SK-N-SH treated with all-trans-retinoic acid at 6 μM for 48 hours (cell line): ENCODE measurements at regions not wholly inside any gene's neighbourhood (a gene's known extent, or its start where the extent isn't known, plus 50 kb on each side); places are given as distances from the start of the nearest gene placed in this dataset.

Experiments used
- ATAC-seq: fragments of 200-7000 bp; cut with Tn5 transposase; 3 replicates; pipeline ENCODE4 v1.9.1; 2020; ENCODE audit warnings: mild to moderate bottlenecking, moderate library complexity
- BACH2 ChIP-seq: fragments of 250-450 bp; sonication (Bioruptor Pico); IDR thresholded peaks from 2 replicates; pipeline ENCODE4 v1.9.0; 2021; ENCODE audit warnings: mild to moderate bottlenecking, borderline replicate concordance
- CREB5 ChIP-seq: fragments of 250-450 bp; sonication (Bioruptor Pico); IDR thresholded peaks from 2 replicates; pipeline ENCODE4 v1.5.1; 2020; ENCODE audit warnings: low read depth, mild to moderate bottlenecking, moderate library complexity
- CSDC2 ChIP-seq: fragments of 250-450 bp; sonication (Bioruptor Pico); IDR thresholded peaks from 2 replicates; pipeline ENCODE4 v1.5.0; 2020; ENCODE audit warnings: mild to moderate bottlenecking, moderate library complexity
- ESRRG ChIP-seq: fragments of 250-450 bp; sonication (Bioruptor Pico); IDR thresholded peaks from 2 replicates; pipeline ENCODE4 v1.6.1; 2021; ENCODE audit warnings: mild to moderate bottlenecking
- GLIS3 ChIP-seq: fragments of 250-450 bp; sonication (Bioruptor Pico); IDR thresholded peaks from 2 replicates; pipeline ENCODE4 v1.5.0; 2020; ENCODE audit warnings: mild to moderate bottlenecking, moderate library complexity
- ISL1 ChIP-seq: fragments of 250-450 bp; sonication (Bioruptor Pico); IDR thresholded peaks from 2 replicates; pipeline ENCODE4 v2.1.2; 2022; ENCODE audit warnings: mild to moderate bottlenecking, moderate library complexity
- OSR1 ChIP-seq: fragments of 250-450 bp; sonication (Bioruptor Pico); IDR thresholded peaks from 2 replicates; pipeline ENCODE4 v1.8.0; 2022; ENCODE audit warnings: moderate library complexity, mild to moderate bottlenecking, inconsistent platforms
- PATZ1 ChIP-seq: fragments of 250-450 bp; sonication (Bioruptor Pico); IDR thresholded peaks from 2 replicates; pipeline ENCODE4 v1.8.0; 2020; ENCODE audit warnings: mild to moderate bottlenecking, moderate library complexity, borderline replicate concordance
- RARB ChIP-seq: fragments of 250-450 bp; sonication (Bioruptor Pico); IDR thresholded peaks from 2 replicates; pipeline ENCODE4 v1.8.0; 2021; ENCODE audit warnings: mild to moderate bottlenecking, moderate library complexity
- SNAI2 ChIP-seq: fragments of 250-450 bp; sonication (Bioruptor Pico); IDR thresholded peaks from 2 replicates; pipeline ENCODE4 v1.5.0; 2020; ENCODE audit warnings: mild to moderate bottlenecking, moderate library complexity
- TCF4 ChIP-seq: fragments of 250-450 bp; sonication (Bioruptor Pico); IDR thresholded peaks from 2 replicates; pipeline ENCODE4 v1.8.0; 2021; ENCODE audit warnings: mild to moderate bottlenecking, moderate library complexity, borderline replicate concordance
- TOX ChIP-seq: fragments of 250-450 bp; sonication (Bioruptor Pico); IDR thresholded peaks from 2 replicates; pipeline ENCODE4 v1.8.0; 2021; ENCODE audit warnings: mild to moderate bottlenecking, moderate library complexity, borderline replicate concordance
- ZFP3 ChIP-seq: fragments of 250-450 bp; sonication (Bioruptor Pico); IDR thresholded peaks from 2 replicates; pipeline ENCODE4 v1.5.0; 2020; ENCODE audit warnings: mild to moderate bottlenecking, moderate library complexity
- ZFP30 ChIP-seq: fragments of 450-650 bp; formaldehyde crosslinking; IDR thresholded peaks from 2 replicates; pipeline ENCODE4 v1.5.0; 2022; ENCODE audit warnings: mild to moderate bottlenecking, moderate library complexity
- ZNF565 ChIP-seq: fragments of 450-650 bp; formaldehyde crosslinking; conservative IDR thresholded peaks from 2 replicates; pipeline ENCODE4 v1.5.0; 2020; ENCODE audit warnings: low read depth, mild to moderate bottlenecking, moderate library complexity
- ZNF70 ChIP-seq: fragments of 450-650 bp; formaldehyde crosslinking; IDR thresholded peaks from 2 replicates; pipeline ENCODE4 v1.5.0; 2020; ENCODE audit warnings: mild to moderate bottlenecking, moderate library complexity
- TF ChIP-seq, protein P1 (sequence below): fragments of 250-450 bp; sonication (Bioruptor Pico); IDR thresholded peaks from 2 replicates; pipeline ENCODE4 v1.8.0; 2021; ENCODE audit warnings: low read depth, mild to moderate bottlenecking, moderate library complexity, borderline replicate concordance
- TF ChIP-seq, protein P2 (sequence below): fragments of 250-450 bp; sonication (Bioruptor Pico); IDR thresholded peaks from 2 replicates; pipeline ENCODE4 v1.5.0; 2020; ENCODE audit warnings: mild to moderate bottlenecking, moderate library complexity
- TF ChIP-seq, protein P3 (sequence below): fragments of 250-450 bp; sonication (Bioruptor Pico); IDR thresholded peaks from 2 replicates; pipeline ENCODE4 v1.5.1; 2021; ENCODE audit warnings: mild to moderate bottlenecking, moderate library complexity

- ATAC-seq = no peak
- TF ChIP-seq BACH2 (CRISPR knock-in tag) = no peak
- TF ChIP-seq ISL1 (CRISPR knock-in tag) = no peak
- TF ChIP-seq CSDC2 (CRISPR knock-in tag) = no peak
- TF ChIP-seq ZFP30 = no peak
- TF ChIP-seq, protein P1, sequence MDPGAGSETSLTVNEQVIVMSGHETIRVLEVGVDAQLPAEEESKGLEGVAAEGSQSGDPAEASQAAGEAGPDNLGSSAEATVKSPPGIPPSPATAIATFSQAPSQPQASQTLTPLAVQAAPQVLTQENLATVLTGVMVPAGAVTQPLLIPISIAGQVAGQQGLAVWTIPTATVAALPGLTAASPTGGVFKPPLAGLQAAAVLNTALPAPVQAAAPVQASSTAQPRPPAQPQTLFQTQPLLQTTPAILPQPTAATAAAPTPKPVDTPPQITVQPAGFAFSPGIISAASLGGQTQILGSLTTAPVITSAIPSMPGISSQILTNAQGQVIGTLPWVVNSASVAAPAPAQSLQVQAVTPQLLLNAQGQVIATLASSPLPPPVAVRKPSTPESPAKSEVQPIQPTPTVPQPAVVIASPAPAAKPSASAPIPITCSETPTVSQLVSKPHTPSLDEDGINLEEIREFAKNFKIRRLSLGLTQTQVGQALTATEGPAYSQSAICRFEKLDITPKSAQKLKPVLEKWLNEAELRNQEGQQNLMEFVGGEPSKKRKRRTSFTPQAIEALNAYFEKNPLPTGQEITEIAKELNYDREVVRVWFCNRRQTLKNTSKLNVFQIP = no peak
- TF ChIP-seq GLIS3 = no peak
- TF ChIP-seq ZNF70 (CRISPR knock-in tag) = no peak
- TF ChIP-seq, all 23 proteins: peak for 0
Observed at GRCh38 chr12:107826276-107826675, 51.8 kb downstream of the ASCL4 start.

- TF ChIP-seq, protein P1 = no peak
- no peak for TF ChIP-seq TOX (CRISPR knock-in tag)
- no peak for TF ChIP-seq ZNF70 (CRISPR knock-in tag)
- no peak for TF ChIP-seq CSDC2 (CRISPR knock-in tag)
- TF ChIP-seq OSR1 = no peak
- TF ChIP-seq ISL1 (CRISPR knock-in tag) = no peak
- no peak for TF ChIP-seq TCF4 (CRISPR knock-in tag)
- no peak for TF ChIP-seq RARB (CRISPR knock-in tag)
- TF ChIP-seq CREB5 (CRISPR knock-in tag) = no peak
- no peak for TF ChIP-seq SNAI2 (CRISPR knock-in tag)
- TF ChIP-seq GLIS3 = no peak
- TF ChIP-seq ZFP3 (CRISPR knock-in tag) = no peak
- TF ChIP-seq ZFP30 = no peak
- no peak for ATAC-seq
Observed at GRCh38 chr12:107829271-107829670, 54.8 kb downstream of the ASCL4 start.

- no peak for TF ChIP-seq ESRRG (CRISPR knock-in tag)
- TF ChIP-seq ZFP30 = no peak
- TF ChIP-seq, protein P2, sequence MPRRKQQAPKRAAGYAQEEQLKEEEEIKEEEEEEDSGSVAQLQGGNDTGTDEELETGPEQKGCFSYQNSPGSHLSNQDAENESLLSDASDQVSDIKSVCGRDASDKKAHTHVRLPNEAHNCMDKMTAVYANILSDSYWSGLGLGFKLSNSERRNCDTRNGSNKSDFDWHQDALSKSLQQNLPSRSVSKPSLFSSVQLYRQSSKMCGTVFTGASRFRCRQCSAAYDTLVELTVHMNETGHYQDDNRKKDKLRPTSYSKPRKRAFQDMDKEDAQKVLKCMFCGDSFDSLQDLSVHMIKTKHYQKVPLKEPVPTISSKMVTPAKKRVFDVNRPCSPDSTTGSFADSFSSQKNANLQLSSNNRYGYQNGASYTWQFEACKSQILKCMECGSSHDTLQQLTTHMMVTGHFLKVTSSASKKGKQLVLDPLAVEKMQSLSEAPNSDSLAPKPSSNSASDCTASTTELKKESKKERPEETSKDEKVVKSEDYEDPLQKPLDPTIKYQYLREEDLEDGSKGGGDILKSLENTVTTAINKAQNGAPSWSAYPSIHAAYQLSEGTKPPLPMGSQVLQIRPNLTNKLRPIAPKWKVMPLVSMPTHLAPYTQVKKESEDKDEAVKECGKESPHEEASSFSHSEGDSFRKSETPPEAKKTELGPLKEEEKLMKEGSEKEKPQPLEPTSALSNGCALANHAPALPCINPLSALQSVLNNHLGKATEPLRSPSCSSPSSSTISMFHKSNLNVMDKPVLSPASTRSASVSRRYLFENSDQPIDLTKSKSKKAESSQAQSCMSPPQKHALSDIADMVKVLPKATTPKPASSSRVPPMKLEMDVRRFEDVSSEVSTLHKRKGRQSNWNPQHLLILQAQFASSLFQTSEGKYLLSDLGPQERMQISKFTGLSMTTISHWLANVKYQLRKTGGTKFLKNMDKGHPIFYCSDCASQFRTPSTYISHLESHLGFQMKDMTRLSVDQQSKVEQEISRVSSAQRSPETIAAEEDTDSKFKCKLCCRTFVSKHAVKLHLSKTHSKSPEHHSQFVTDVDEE = no peak
- TF ChIP-seq OSR1 = no peak
- TF ChIP-seq PATZ1 (CRISPR knock-in tag) = no peak
- no peak for TF ChIP-seq CSDC2 (CRISPR knock-in tag)
- TF ChIP-seq ISL1 (CRISPR knock-in tag) = no peak
- no peak for ATAC-seq
Observed at GRCh38 chr12:107832441-107832840, 57.9 kb downstream of the ASCL4 start.

GRCh38 chr12:107840186-107840585 is 65.7 kb downstream of the ASCL4 start:
- ATAC-seq = no peak
- TF ChIP-seq GLIS3 (no peak), ZNF70 (CRISPR knock-in tag) (no peak), RARB (CRISPR knock-in tag) (no peak), ESRRG (CRISPR knock-in tag) (no peak), BACH2 (CRISPR knock-in tag) (no peak), ZNF565 (no peak), ZFP3 (CRISPR knock-in tag) (no peak), ZFP30 (no peak), CREB5 (CRISPR knock-in tag) (no peak), SNAI2 (CRISPR knock-in tag) (no peak)
- TF ChIP-seq, protein P2 = no peak
- TF ChIP-seq, protein P3, sequence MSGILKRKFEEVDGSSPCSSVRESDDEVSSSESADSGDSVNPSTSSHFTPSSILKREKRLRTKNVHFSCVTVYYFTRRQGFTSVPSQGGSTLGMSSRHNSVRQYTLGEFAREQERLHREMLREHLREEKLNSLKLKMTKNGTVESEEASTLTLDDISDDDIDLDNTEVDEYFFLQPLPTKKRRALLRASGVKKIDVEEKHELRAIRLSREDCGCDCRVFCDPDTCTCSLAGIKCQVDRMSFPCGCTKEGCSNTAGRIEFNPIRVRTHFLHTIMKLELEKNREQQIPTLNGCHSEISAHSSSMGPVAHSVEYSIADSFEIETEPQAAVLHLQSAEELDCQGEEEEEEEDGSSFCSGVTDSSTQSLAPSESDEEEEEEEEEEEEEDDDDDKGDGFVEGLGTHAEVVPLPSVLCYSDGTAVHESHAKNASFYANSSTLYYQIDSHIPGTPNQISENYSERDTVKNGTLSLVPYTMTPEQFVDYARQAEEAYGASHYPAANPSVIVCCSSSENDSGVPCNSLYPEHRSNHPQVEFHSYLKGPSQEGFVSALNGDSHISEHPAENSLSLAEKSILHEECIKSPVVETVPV (CRISPR knock-in tag) = no peak
